ENCODE measurements at regions not wholly inside any gene's neighbourhood (a gene's known extent, or its start where the extent isn't known, plus 50 kb on each side); places are given as distances from the start of the nearest gene placed in this dataset.

DNA sequence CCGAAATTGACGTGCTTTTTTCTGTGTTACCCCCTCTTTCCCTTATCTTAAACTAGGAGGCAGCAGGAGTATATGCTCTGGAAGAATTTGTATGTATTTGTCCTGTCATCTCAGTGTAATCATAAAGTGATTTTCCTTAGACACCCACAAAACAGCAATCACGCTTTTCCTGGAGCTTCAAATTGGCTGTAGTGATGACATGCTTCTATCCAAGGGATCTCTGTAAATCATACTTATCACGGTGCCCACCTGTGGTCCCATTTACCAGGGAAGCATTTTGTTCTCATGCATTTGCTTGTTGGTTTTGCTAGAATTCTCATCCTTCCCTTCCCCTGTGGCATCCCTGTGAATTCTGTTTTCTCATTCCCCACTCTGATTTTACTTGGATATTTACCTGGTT, 220.8 kb upstream of the THUMPD2 start:
- TF ChIP-seq CTCF (IDR thresholded peaks at IDR 0.05; ENCODE audit: control insufficient read depth, extremely low read depth, insufficient read depth) = no peak
- no peak overlapping the region for H3K4me3 ChIP-seq (ENCODE audit: low read depth, low read length)
- no peak for DNase-seq (ENCODE audit: low read depth)

- DNase-seq (ENCODE audit: low read depth) = no peak
- TF ChIP-seq CTCF (IDR thresholded peaks at IDR 0.05; ENCODE audit: control insufficient read depth, extremely low read depth, insufficient read depth) = no peak
Measured at GRCh38 chr2:39998617-39999016, 219.6 kb upstream of the THUMPD2 start.

DNA sequence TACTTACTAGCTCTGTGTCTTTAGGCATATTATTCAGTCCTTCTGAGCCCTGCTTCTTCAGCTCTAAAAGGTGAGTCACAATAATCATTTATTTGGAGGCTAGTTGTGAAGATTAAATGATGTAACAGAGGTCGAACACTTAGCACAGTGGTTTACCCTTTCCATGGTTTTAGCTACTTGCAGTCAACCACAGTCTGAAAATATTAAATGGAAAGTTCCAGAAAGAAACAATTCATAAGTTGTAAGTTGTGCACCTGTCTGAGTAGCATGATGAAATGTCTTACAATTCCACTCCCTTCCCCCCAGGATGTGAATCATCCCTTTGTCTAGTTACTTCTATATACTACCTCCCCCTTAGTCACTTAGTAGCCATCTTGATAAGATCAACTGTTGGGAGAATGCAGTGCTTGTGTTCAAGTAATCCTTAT, 217.6 kb upstream of the THUMPD2 start:
- no peak overlapping the region for H3K4me3 ChIP-seq (ENCODE audit: low read depth, low read length)
- TF ChIP-seq CTCF (IDR thresholded peaks at IDR 0.05; ENCODE audit: control insufficient read depth, extremely low read depth, insufficient read depth) = no peak
- DNase-seq (ENCODE audit: low read depth) = no peak

More at GRCh38 chr2:39998617-39999016, 219.6 kb upstream of the THUMPD2 start:
- no peak overlapping the region for H3K4me3 ChIP-seq (ENCODE audit: low read depth, low read length)

DNA sequence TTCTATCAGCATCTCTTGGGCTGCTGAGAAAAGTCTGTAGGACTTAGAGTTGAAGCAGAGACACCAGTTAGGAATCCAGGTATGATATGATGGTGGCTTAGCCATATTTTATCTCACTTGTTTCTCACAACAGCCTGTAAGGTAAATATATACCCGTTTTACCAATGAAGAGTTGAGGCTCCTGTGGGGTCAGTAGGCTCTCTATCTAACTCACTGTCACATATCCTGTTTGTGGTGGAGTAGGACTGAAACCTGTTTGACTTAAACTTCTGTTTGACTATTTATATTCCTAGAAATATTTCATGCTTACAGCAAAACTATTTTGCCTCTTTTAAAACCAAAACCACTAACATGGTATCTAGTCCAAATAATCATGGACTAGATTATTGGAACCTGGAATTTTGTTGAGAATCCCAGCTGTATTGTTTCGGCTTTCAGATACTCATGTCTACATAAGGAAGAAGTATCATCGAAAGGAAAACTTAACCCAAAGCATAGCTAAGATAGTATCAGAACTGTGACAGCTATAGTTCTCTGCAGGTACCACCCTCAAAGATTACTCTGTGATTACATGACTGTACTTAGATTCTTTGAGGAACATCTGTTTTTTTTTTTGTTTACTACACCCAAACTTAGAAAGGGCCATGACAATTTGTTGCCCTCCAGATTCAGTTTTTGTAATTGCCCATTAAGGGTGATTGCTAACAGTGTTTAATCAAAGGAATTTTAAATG, 216.1 kb upstream of the THUMPD2 start:
- H3K4me3 ChIP-seq (ENCODE audit: low read depth, low read length) = no peak overlapping the region
- no peak for DNase-seq (ENCODE audit: low read depth)
- no peak for TF ChIP-seq CTCF (IDR thresholded peaks at IDR 0.05; ENCODE audit: control insufficient read depth, extremely low read depth, insufficient read depth)

- no peak for DNase-seq (ENCODE audit: low read depth)
- no peak for TF ChIP-seq CTCF (IDR thresholded peaks at IDR 0.05; ENCODE audit: control insufficient read depth, extremely low read depth, insufficient read depth)
Measured at GRCh38 chr2:39994151-39994550, 215.1 kb upstream of the THUMPD2 start.

GRCh38 chr2:39991298-39991697, 212.2 kb upstream of the THUMPD2 start:
- no peak for TF ChIP-seq CTCF (IDR thresholded peaks at IDR 0.05; ENCODE audit: control insufficient read depth, extremely low read depth, insufficient read depth)
- no peak for DNase-seq (ENCODE audit: low read depth)
- H3K4me3 ChIP-seq (ENCODE audit: low read depth, low read length) = no peak overlapping the region

More at GRCh38 chr2:39994151-39994550, 215.1 kb upstream of the THUMPD2 start:
- H3K4me3 ChIP-seq (ENCODE audit: low read depth, low read length) = no peak overlapping the region
